ENCODE measurements at regions not wholly inside any gene's neighbourhood (a gene's known extent, or its start where the extent isn't known, plus 50 kb on each side); places are given as distances from the start of the nearest gene placed in this dataset.

DNA sequence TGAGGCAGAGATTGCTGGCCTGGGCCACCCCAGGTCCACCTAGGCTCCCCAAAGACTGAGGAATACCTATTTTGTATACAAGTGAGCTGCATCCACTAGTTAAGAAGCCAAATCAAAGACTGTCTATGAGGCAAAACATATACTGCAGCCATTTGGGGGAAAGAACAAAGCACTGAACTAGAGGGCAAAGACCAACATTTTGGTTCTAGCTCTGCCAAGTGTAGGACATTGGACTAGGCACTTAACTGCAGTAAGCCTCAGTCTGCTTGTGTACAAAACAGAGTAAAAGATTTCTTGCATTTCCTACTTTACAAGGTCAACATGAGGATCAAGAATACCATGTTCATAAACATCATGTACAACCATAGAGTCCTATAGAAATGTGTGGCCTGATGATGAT is 94.8 kb upstream of the CYP1B1 start:
- no peak for DNase-seq

DNA sequence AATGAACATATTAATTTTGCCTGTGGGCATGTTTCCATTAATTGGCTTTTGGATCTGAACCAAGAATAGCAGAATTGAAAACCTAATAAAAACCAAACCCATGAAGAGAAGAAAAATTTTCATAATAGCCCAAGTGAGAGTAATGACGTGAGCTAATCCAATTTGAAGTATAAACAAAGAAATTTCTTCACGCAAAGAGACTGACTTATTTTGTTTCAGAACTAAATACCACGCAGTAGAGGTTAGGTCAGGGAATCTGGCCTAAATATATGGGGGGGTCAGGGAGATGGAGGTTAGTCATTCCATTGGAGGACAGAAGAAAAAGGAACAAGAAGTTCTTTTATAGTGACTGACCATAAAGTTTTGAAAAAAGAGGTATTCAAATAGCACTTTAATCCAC is 94.1 kb upstream of the CYP1B1 start:
- DNase-seq = no peak

DNA sequence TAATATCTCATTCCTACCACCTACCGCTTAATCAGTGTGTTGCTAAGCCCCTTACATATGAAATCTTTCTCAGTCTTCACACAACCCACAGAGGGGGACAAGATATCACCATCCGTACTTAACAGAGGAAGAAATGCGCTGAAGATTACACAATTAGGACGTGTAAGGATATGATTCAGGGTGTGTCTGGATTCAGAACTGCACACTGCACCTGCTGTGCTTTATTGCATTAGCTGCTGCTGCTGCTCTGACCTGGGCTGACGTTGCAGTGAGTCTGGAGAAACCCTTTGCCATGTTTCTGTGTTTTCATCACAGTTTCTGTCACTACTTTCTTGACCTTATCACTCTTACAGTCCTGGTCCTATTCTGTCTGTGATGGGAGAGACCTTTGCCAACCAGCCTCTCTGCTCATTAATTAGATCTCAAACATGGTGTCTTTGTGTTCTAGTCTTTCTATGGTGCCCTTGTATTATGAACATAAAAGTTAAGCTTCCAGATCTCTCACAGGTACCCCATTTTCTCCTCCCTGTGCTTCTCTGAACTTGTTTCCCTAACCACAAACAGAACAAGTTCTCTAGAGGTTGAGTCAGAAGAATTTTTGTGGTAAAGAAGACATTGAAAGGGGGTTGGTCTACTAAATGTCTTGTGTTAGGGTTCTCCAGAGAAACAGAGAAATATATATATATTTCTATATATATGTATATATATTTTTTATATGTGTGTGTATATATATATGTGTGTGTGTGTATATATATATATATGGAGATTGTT is 92.9 kb upstream of the CYP1B1 start:
- no peak for DNase-seq

DNA sequence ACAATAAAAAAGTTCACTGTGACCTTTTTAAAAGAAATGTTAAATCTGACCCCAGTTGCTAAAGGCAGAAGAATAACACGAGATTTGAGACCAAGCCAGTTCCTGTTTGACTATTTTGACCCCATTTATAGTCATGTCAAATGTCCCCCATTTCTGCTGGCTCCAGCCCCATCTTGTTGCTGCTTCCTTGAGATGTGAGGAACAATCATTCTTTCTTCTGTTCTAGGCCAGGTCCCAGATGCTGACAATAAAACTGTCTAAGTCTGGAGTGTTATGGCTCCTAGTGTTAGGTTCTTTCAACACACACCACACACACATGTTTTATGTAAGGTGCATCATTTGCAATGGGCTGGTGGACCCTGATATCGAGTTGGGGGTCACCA is 92.0 kb upstream of the CYP1B1 start:
- no peak for DNase-seq

DNA sequence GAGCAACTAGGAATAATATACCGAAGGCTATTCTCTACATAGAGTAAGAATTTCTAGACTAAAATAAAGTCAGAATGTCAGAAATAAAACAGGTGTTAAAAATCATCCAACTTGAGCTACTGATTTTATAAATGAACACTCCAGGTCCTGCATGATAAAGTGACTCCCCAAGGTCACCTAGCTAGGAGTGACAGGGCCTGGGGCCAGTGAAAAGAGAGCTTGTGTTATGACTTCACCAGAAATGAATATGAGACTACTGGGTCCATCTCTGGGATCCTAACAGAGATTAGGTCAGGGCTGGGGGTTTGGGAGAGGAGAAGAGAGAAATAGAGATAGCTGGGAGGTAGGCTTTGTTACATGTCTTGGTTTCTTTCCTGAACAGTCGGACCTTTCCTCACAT is 89.7 kb upstream of the CYP1B1 start:
- no peak for DNase-seq

DNA sequence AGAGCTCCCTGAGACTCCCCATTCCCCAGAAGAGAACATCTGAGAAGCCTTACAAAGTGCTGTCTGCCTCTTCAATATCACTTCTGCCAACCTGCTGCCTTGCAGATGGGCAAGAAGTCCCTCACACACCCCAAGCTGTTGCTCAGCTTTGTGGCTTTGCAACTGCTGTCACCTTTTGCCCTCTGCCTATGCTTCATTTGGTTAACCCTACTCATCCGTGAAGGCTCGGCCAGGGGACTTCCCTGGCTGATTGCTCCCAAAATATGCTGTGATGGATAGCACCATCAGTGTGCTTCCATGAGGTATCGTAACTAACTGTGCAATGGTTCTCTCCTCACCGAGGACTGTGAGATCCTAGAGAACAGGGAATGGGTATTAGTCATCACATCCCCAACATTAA is 88.9 kb upstream of the CYP1B1 start:
- DNase-seq = no peak

DNA sequence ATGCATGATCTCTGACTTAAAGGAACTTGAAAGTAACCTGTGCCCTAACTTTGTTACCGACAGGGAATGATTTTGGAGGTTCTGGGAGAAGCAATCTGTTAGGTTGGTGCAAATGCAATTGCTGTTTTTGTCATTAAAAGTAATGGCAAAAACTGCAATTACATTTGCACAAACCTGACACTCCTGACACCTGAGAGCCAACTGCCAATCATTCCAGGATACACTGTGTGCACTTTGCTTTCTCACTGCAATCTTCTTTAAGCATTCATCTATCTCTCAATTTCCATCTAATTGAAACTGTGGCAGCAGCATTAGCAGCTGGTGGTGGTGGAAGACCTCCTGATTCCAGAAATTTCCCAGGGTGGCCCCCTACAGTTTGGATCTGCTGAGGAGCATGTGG is 87.6 kb upstream of the CYP1B1 start:
- DNase-seq = no peak

DNA sequence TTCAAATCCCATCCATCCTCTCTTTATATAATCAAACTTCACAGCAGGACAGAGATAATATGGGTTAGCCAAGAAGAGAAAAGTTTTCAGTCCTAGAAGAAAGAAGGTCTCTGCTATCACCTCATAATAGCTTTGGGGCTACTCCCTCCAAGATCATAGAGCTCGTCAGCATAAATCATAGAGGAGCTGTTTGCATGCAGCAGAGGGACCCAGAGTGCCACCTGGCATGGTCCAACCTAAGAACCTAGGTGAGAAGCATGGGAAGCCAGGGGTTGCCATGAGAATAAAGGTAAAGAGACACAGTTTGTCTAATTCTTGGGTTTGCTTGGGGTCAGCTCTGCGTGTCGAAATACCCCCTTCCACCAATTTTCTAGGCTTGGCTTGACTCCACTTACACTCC is 87.1 kb upstream of the CYP1B1 start:
- peak; percentile 1 for DNase-seq

DNA sequence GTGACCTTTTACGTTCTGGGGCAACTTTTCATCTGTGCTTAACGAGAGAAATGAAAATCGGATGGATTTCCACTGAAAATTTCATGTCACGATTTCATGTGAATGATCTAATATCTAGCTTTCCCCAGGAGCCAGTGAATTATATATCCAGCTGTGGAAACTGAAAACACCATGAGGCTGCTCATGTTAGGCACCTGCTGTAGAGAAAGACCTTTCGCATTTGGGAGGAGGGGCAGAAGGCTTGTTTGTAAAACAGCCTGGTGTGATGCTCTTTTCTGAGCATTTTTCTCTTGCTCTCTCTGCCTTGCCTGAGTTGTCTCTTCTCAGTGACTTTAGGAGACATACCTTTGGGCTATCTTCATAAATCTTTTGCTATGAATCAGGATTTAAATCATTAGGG is 84.6 kb upstream of the CYP1B1 start:
- DNase-seq = no peak

DNA sequence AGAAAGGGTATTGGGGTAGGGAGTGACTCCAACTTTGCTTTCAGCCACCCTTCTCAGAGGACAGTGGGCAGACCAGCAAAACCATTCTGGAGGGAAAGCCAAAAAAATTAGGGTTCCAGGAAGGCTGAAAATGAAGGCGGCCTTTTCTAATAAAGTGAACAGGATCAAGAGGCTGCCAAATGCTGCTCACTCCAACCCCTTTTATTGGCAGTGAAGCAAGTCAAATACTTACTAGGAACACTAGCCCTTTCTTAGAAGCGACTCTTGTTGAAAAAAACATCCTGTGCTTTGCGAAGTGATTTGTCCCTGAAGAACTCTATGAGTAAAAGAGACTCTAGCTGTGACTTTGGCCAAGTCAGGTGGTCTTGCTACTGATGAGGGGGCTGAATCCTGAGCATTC is 83.6 kb upstream of the CYP1B1 start:
- no peak for DNase-seq

DNA sequence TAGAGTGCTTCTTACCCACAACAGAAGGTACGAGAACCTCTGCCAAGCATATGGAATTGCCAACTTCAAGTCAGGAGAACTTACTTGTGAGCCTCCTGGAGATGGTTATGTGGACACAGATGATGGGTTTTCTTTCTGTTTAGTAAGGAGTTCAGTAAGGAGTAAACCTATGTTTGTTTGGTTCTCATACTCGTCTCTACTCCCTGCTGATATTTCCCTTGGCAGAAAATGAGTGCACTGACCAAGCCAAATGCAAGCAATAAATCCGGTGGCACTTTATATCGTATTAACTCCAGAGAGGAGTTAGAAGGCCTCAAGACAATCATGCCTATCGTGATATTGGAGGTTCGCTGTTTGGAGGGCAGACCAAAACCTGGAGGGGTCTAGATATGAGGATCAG is 83.2 kb upstream of the CYP1B1 start:
- no peak for DNase-seq

DNA sequence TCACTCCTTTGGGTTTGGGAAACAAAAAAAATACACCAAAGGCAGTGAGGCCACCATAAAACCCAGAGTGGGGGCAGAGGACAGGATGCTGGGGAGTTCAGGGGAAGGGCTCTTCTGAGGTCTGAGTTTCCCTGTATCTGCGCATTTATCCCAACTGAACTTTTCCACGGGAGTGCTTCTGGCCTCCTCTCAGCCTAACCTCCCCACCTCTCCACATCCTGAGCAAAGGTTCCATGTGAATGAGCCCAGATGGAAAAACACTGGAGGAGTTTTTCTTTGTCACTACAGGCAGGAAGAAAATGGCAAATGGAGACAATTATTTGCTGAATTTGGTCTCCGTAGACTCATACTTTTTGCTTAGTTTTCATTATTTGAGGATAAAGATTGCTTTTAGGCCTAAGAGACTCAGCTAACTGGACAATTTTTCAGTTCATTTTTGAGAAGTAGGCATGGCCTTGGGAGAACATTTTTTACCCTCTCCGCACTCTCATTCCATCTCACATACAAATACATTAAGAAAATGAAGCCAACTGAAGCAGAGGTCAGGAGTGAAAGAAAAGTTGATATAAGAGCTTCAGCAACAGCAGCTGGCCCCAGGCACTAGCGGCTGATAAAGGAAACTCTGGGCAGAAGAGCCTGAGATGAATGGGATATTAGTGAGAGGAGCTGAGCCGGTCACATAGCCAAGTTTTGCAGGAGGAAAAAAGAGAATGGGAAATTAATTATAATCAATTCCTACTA is 82.6 kb upstream of the CYP1B1 start:
- DNase-seq = no peak

DNA sequence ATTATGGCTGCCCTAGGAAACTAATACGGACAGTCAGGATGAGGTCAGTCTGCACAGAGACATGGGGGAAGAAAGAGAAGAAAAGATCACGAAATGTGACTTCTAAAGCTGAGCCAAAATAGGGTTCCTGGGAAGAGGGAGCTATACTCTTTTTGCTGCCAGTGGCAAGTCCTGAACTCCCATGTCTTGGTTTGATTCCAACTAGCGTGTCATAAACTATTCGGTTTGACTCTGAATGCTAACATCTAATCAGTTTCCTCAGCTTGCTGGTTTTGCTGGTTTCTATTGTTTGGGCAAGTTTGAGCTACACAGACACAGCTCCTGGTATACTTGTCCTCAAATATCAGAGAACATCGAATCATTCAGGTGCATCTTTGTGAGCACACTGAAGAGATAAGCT is 80.5 kb upstream of the CYP1B1 start:
- no peak for DNase-seq

DNA sequence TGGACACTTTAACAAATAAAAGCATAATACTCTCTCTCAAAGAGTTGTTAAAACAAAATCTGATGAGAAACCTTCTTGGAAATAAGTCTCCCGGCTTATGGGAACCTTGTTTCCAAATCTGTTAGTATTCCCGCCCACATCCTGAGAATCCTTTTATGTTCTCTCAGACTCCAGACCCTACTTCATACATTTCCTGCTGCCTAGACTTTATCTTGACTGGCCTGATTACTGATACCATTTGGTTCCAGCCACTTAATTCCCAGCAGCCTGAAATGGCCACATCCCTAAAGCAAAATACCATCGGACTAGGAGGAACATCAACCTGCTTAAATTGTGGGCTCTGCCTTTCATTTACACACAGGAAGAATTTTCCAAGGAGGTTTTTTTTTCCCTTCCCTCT is 79.1 kb upstream of the CYP1B1 start:
- DNase-seq = no peak

DNA sequence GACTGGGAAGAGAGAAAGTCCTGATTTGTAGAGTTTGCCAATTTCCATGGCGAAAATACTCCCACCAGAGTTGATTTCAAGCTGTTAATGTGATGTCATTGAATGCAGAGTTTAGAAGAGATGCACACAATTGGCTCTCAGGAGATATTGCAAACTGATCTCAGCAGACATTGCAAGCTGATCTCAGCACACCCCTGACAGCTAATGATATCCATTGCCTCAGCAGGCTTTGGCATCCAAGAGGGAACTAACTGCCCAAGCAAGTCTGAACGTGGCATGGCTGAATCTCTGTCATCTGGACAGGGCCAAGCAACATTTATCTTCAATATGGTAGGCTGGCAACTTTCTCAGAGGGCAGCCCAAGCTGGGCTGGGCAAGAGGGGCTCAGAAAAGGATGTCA is 78.4 kb upstream of the CYP1B1 start:
- no peak for DNase-seq

DNA sequence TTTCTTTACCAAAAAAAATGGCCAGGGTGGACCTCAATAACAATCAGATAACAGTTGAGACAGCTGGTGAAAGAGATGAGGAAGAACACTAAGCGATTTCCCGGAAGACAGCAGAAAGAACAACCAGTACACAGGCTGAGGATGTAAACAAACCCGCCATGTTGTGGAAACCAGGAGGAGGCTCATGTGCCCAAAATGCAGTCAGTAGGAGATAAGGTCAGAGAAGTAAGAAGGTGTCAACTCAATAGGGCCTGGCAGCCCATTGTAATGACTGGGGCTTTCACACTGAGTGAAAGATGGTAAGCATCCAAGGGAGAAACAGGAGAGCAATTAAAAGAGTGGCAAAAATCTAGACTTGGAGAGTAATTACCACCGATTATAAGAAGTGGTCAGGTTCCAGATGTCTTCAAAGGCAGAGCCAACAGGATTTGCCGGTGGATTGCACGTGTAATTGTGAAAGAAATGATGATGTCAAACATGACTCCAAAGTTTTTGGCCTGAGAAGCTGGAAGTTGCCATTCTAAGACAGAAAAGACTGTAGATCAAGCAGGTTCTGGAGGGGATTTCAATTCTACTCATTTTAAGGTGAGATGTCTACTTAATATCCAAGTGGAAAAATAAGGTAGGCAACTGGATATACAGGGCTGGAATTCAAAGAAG is 77.7 kb upstream of the CYP1B1 start:
- no peak for DNase-seq

DNA sequence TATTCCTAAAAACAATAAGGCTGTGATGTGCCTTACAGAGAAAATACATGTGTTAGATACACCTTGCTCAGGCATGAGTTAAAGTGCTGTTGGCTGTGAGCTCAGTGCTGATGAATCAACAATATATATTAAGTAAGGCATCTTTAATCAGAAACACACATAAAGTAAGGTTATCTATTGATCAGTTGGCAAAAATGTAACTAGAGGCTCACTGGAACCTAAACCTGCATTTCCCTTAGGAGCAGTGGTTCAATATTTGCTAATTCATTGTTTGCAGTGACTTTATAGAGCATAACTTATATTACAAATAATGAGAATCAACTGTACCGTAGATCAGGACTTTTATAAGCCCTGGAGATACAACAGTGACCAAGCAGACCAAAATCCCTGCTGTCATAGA is 77.0 kb upstream of the CYP1B1 start:
- DNase-seq = no peak

DNA sequence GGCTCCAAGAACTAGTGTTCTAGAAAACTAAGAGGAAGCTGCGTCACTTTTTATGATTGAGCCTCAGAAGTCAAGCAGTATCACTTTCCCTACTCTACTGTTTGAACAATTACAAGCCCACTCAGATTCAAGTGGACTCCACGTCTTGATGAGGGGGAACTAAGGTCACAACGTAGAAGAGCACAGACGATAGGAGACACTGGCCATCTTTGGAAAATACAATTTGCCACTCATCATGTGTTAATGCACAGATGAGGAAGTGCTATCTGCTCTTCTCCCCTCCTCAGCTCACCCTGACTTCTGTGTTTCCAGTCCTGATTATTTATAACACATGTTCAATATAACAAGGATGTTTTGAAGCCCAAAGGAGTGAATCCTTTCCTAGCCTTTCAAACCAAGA is 76.1 kb upstream of the CYP1B1 start:
- DNase-seq = no peak

DNA sequence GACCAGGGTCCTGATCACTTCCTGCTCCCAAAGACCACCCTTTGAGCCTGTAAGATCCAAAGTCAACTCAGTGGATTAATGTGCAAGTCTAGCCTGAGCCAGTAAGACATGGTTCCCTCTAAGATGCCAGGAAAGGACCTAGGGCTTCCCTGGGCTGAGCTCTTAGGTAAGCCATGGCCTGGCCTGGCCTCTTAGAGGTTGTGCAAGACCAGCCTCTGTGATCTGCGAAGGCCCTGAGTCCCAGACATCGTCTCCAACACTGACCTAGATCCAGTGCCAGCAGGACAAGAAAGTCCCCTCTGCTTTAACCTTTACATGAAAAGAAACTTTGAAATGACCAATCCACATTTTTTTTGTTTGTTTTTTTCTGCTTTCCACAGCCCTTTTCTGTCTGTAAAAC is 73.6 kb upstream of the CYP1B1 start:
- no peak for DNase-seq

DNA sequence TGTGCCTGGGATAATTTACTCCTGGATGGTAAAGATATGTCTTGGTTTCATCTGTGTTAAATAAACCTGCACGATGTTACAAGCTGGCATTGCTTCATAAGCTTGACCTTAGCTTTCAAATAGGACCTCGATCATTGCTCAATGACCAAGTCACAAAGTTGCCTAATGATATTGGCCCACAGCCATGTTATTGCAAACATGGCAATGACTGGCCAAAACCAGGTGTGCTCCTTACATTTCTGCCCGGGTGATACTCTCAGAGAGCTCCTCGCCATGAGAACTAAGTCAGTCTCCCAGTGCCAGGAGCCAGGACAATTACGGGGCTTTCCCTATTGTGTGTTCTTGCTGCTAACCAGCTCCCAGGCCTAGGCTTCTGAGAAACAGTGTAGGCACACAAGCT is 72.5 kb upstream of the CYP1B1 start:
- DNase-seq = no peak

DNA sequence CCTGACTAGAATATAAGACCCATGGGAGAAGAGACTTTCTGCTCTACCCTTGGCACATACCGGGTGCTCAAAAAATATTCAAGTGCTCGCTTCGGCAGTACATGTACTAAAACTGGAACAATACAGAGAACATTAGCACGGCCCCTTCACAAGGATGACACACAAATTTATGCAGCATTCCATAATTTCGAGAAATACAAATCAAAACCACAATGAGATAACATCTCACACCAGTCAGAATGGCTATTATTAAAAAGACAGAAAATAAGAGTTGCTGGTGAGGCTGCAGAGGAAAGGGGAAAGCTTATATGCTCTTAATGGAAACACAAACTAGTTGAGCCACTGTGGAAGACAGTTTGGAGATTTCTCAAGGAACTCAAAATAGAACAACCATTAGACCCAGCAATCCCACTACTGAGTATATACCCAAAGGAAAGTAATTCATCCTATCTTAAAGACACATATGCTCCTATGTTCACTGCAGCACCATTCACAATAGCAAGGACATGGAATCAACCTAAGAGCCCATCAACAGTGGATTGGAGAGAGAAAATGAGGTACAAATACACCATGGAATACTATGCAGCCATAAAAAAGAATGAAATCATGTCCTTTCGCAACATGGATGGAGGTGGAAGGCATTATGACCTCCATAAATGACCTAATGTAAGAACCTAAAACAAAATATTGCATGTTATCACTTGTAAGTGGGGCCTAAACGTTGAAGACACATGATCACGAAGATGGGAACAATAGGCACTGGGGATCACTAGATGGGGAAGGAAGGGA is 71.6 kb upstream of the CYP1B1 start:
- DNase-seq = no peak

DNA sequence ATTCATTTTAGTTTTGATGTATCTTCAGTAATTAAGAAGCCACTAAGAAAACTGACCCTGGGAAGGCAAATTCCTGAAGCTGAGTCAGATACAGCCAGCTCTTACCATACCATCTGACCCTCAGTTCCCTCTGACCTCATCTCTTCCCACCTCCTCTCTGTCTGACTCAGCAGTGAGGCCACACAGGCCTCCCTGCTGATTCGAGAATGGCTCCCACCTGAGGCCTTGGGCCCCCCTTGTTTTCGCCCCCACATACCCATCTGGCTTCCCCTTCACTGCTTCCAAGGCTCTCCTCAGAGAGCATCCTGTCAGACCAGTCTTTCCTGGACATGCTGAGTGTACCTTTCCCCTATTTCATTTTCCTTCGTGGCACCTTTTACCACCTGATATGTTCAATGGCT is 71.0 kb upstream of the CYP1B1 start:
- no peak for DNase-seq

DNA sequence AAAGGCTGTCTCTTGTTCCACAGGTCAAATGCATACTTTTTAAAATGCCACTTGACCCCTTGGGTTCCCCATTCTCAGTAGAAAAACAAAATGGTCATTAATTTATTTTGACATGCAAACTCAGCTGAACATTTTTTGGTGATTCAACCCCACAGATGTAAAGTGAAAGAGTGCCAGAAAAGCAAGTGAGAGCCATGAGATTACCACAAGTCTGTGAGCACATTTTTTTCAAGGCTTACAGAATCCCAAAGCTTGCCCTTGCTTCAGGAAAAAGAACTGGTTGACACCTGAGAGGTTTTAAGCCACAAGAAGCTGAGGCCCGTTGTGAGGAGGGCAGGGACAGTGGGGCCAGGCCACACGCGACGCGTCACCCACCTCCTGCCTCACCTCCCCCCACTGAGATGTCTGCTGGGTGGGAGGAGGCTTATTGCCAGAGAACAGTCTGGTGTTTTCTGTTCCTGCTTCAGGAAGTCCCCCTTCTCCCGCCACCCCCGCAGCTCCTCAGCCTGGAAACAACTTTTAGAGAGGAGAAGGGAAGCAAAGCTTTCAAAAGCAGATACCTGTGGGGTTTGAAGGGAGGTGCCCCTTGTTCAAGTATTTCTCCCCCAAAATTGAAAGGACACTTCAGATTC is 70.4 kb upstream of the CYP1B1 start:
- DNase-seq = no peak

All from NCI-H69 (cell line).